Astrocyte of the cerebellum (primary cell): ENCODE measurements at regions not wholly inside any gene's neighbourhood (a gene's known extent, or its start where the extent isn't known, plus 50 kb on each side); places are given as distances from the start of the nearest gene placed in this dataset.

ENCODE experiments used
- DNase-seq: peaks from one replicate; pipeline ENCODE4 v3.0.0-alpha.2; 2011; ENCODE audit warnings: low read depth
- H3K4me3 ChIP-seq: 2 replicates; pipeline ENCODE4 v1.5.1; 2011; ENCODE audit warnings: mild to moderate bottlenecking, low read depth, low read length, moderate library complexity
- in situ Hi-C: cut with HindIII; loops from 2 replicates; pipeline ENCODE4 v1.10.0; 2017; ENCODE audit warnings: low sequenced_read_pairs
- TF ChIP-seq, protein P1 (sequence below): IDR thresholded peaks from 2 replicates; pipeline ENCODE4 v1.5.1; 2012; ENCODE audit warnings: low read length, low read depth, moderate library complexity, mild to moderate bottlenecking; ENCODE audit errors: missing control alignments

DNA sequence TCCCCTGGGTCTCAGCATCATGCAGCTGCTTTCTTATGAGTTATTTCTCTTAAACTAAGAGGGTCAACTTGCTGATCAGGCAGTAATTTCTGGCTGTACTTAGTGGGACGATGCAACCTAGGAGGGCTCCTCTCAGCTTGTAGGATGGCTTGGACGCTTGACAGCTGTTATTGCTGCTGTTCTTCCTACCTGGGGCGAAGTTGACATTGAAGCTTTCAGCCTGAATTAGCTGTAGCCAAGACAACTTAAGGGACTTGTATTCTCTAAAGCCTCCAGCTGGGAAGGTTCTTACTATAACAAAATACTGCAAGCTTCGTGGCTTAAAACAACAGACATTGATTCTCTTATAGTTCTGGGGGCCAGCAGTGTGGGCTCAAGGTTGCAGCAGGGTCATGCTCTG, 224.9 kb downstream of the ACTR3B start:
- H3K4me3 ChIP-seq: no peak overlapping the region
- DNase-seq: no peak
- TF ChIP-seq, protein P1, sequence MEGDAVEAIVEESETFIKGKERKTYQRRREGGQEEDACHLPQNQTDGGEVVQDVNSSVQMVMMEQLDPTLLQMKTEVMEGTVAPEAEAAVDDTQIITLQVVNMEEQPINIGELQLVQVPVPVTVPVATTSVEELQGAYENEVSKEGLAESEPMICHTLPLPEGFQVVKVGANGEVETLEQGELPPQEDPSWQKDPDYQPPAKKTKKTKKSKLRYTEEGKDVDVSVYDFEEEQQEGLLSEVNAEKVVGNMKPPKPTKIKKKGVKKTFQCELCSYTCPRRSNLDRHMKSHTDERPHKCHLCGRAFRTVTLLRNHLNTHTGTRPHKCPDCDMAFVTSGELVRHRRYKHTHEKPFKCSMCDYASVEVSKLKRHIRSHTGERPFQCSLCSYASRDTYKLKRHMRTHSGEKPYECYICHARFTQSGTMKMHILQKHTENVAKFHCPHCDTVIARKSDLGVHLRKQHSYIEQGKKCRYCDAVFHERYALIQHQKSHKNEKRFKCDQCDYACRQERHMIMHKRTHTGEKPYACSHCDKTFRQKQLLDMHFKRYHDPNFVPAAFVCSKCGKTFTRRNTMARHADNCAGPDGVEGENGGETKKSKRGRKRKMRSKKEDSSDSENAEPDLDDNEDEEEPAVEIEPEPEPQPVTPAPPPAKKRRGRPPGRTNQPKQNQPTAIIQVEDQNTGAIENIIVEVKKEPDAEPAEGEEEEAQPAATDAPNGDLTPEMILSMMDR: no peak
- in situ Hi-C loops: no loop called here

- no peak overlapping the region for H3K4me3 ChIP-seq
- DNase-seq: no peak
- TF ChIP-seq, protein P1: no peak
- in situ Hi-C loops: no loop called here
Measured at GRCh38 chr7:152986376-152986775, 226.8 kb downstream of the ACTR3B start.

DNA sequence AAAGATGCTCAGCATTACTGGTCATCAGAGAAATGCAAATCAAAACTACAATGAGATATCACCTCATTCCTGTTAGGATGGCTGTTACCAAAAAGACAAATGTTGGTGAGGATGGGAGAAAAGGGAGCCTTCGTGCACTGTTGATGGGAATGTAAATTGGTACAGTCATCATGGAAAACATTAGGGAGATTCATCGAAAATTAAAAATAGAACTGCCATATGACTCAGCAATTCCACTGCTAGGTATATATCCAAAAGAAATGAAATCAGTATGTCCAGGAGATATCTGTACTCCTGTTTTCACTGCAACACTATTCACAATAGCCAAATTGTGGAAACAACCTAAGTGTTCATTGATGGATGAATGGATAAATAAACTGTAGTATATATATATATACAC, 228.1 kb downstream of the ACTR3B start:
- H3K4me3 ChIP-seq: no peak overlapping the region
- in situ Hi-C loops: no loop called here
- DNase-seq: no peak
- TF ChIP-seq, protein P1: no peak

DNA sequence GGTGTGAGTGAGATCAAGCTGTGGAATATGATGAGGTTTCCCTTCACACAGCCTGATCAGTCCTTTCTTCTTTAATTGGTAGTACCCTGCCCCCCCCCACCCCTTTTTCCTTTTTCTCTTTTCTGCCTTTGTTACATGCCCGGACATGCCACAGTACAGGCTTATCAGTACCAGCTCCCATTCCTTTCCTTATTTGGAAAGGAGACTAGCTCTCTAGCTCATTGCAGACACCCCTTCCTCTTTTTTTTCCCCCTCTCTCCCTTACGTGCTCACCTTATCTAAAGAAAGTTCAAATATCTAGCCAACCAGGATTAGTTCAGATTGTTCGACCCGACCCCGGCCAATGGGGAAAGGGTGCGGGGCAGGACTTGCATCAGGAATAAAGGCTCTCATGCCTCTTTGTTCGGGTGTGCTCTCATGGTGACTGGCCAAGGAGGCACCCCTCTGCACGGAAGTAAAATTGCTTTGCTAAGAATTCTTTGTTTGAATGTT, 230.4 kb downstream of the ACTR3B start:
- TF ChIP-seq, protein P1: no peak
- in situ Hi-C loops: no loop called here
- H3K4me3 ChIP-seq: no peak overlapping the region
- DNase-seq: no peak

DNA sequence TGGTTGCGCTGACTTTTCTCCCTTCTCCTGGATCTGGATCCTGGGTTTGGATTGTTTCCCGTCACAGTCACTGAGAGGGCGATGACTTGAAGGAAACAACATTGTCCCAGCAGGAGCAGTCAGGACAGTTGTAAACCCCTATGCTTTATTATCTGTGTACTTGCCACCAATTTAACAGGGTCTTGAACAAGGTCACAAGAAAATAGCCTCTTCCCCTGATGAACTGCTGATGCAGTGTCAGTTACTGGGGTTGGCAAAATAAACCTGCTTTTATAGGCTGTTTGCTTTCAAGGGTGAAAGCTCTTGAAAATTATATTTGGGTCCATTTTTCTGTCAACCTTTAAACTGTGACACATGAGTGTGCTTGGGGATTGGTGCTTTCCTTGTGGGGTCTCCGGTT, 238.9 kb downstream of the ACTR3B start:
- no peak overlapping the region for H3K4me3 ChIP-seq
- DNase-seq: no peak
- in situ Hi-C loops: no loop called here
- TF ChIP-seq, protein P1: no peak

DNA sequence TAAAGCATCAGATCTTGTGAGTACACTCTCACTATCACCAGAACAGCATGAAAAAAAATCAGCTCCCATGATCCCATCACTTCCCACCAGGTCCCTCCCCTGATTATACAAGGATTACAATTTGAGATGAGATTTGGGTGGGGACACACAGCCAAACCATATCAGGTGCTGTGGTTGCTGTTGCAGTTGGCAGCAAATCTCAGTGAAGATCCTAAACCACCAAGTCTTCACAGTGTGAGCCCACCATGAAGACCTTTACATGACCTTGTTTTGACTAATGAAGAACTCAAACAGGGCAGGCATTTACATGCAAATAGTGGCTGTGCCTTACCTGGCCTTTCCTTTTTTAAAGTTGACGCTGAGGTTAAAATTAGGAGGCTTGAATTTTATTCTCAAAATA, 242.6 kb downstream of the ACTR3B start:
- no peak for DNase-seq
- in situ Hi-C loops: no loop called here
- no peak overlapping the region for H3K4me3 ChIP-seq
- TF ChIP-seq, protein P1: no peak

DNA sequence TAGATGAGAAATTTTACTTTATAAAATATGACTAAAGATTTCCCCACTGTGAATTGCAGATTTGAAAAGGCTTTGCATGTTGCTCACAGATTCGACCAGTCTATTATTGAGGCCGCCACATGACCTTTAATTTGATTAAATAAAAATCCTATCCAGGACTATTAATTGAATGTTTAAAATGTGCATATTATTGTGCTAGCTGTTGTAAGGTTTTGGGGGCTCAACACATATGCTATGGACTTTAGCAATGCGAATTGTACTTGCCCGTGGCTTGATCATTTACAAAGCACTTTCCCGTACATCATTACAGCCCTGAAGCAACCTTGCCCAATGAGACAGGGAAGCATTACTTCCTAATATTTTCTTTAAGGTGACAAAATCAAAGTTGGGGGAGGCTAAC, 243.0 kb downstream of the ACTR3B start:
- H3K4me3 ChIP-seq: no peak overlapping the region
- TF ChIP-seq, protein P1: no peak
- no peak for DNase-seq
- in situ Hi-C loops: no loop called here
